GM12878 (cell line): ENCODE measurements at regions not wholly inside any gene's neighbourhood (a gene's known extent, or its start where the extent isn't known, plus 50 kb on each side); places are given as distances from the start of the nearest gene placed in this dataset.

Experiments
- CTCF ChIP-seq, 3 experiments: IDR thresholded peaks in 2 of 3; conservative IDR thresholded peaks in 1 of 3; 2 replicates each; pipeline ENCODE4 v1.5.1; 2011; ENCODE audit warnings: low read depth in 3 of 3, low read length in 3 of 3, mild to moderate bottlenecking in 3 of 3, control low read depth in 2 of 3, moderate library complexity in 2 of 3, inconsistent platforms in 1 of 3, mixed read lengths in 1 of 3; ENCODE audit not compliant: control insufficient read depth in 2 of 3, insufficient read depth in 1 of 3; ENCODE audit errors: extremely low read depth in 1 of 3
- ELK1 ChIP-seq: IDR thresholded peaks from 2 replicates; pipeline ENCODE4 v1.6.1; 2012; ENCODE audit warnings: low read depth, low read length, improper control_type of control experiment
- REST ChIP-seq: IDR thresholded peaks from 2 replicates; pipeline ENCODE4 v1.6.1; 2012; ENCODE audit warnings: mild to moderate bottlenecking, low read depth, low read length
- USF1 ChIP-seq: IDR thresholded peaks from 2 replicates; pipeline ENCODE4 v1.6.1; 2011; ENCODE audit warnings: borderline replicate concordance, low read depth, mild to moderate bottlenecking, moderate library complexity, mixed read lengths, low read length; ENCODE audit not compliant: insufficient read depth; ENCODE audit errors: extremely low read length

GRCh38 chr10:105514106-105514505 lies 873.0 kb downstream of the SORCS3 start:
- TF ChIP-seq CTCF (IDR thresholded peaks at IDR 0.05 in 2 of 3, conservative IDR thresholded peaks at IDR 0.05 in 1 of 3; ENCODE audit: control insufficient read depth in 2 of 3, extremely low read depth in 1 of 3, insufficient read depth in 1 of 3, low read depth in 3 of 3, low read length in 3 of 3) (no peak), USF1 (no peak), ELK1 (no peak), REST (no peak)
